GM10266 (cell line): ENCODE measurements at regions not wholly inside any gene's neighbourhood (a gene's known extent, or its start where the extent isn't known, plus 50 kb on each side); places are given as distances from the start of the nearest gene placed in this dataset.

Source experiments
- DNase-seq: peaks from one replicate; pipeline ENCODE4 v3.0.0; 2012; ENCODE audit errors: extremely low spot score
- CTCF ChIP-seq: IDR thresholded peaks from 2 replicates; pipeline ENCODE4 v1.5.1; 2012; ENCODE audit warnings: mild to moderate bottlenecking, low read depth; ENCODE audit not compliant: control insufficient read depth, insufficient read depth; ENCODE audit errors: missing control alignments

- no peak for TF ChIP-seq CTCF
- DNase-seq = no peak
Measured at GRCh38 chr1:239765163-239765562, 326.5 kb upstream of the FMN2 start.

- DNase-seq = no peak
- no peak for TF ChIP-seq CTCF
Measured at GRCh38 chr1:239771550-239771949, 320.1 kb upstream of the FMN2 start.

- no peak for DNase-seq
- TF ChIP-seq CTCF = no peak
Measured at GRCh38 chr1:239772446-239772845, 319.2 kb upstream of the FMN2 start.

- TF ChIP-seq CTCF = no peak
- DNase-seq = no peak
Measured at GRCh38 chr1:239775466-239775865, 316.2 kb upstream of the FMN2 start.

- DNase-seq = no peak
- TF ChIP-seq CTCF = no peak
Measured at GRCh38 chr1:239778208-239778813, 313.4 kb upstream of the FMN2 start.

- no peak for DNase-seq
- no peak for TF ChIP-seq CTCF
Measured at GRCh38 chr1:239779962-239780361, 311.7 kb upstream of the FMN2 start.

- DNase-seq = no peak
- TF ChIP-seq CTCF = no peak
Measured at GRCh38 chr1:239784896-239785295, 306.8 kb upstream of the FMN2 start.
